Activated naive CD4-positive, alpha-beta T cell treated with anti-CD3 and anti-CD28 coated beads, Interleukin-2, amount 10 ng/mL, durations not matched to agents 7 days and 5 days (primary cell): ENCODE measurements at regions not wholly inside any gene's neighbourhood (a gene's known extent, or its start where the extent isn't known, plus 50 kb on each side); places are given as distances from the start of the nearest gene placed in this dataset.

Experiments used
- CTCF ChIA-PET: fragments of 350-600 bp; sonication (Branson Sonifier 250); formaldehyde crosslinking; loops from one replicate; lab custom pipeline; 2021; ENCODE audit warnings: antibody characterized with exemption; lab: Charles Lee
- DNase-seq: peaks from one replicate; pipeline ENCODE4 v3.0.0-alpha.2; 2020
- H3K27ac Mint-ChIP-seq: one replicate; pipeline ENCODE4 v1.8.0; 2021; ENCODE audit warnings: mild to moderate bottlenecking, moderate library complexity, mixed read lengths
- H3K27me3 Mint-ChIP-seq: one replicate; pipeline ENCODE4 v1.8.0; 2021; ENCODE audit warnings: mild to moderate bottlenecking, mixed read lengths
- H3K36me3 Mint-ChIP-seq: one replicate; pipeline ENCODE4 v1.8.0; 2021; ENCODE audit warnings: mixed read lengths
- H3K4me1 Mint-ChIP-seq: one replicate; pipeline ENCODE4 v1.8.0; 2021; ENCODE audit warnings: mixed read lengths
- H3K4me3 Mint-ChIP-seq: one replicate; pipeline ENCODE4 v1.8.0; 2021; ENCODE audit warnings: mild to moderate bottlenecking, moderate library complexity, mixed read lengths
- H3K9me3 Mint-ChIP-seq: one replicate; pipeline ENCODE4 v1.8.0; 2021; ENCODE audit warnings: mixed read lengths

- Mint-ChIP-seq H3K4me1 (no peaks in the 10 kb centered on the region), H3K27ac (no peak overlapping the region), H3K27me3 (no peaks in the 10 kb centered on the region), H3K36me3 (no peaks in the 10 kb centered on the region), H3K9me3 (peaks cover 7% of the 10 kb centered on the region), H3K4me3 (no peak overlapping the region)
- CTCF ChIA-PET, result no interaction called here
- no peak for DNase-seq
Measured at GRCh38 chr10:85266808-85267207, 938.4 kb downstream of the CCSER2 start.

GRCh38 chr10:85280014-85280413 is 951.6 kb downstream of the CCSER2 start:
- Mint-ChIP-seq H3K36me3 (no peaks in the 10 kb centered on the region), H3K4me1 (no peaks in the 10 kb centered on the region), H3K4me3 (no peak overlapping the region), H3K27me3 (no peaks in the 10 kb centered on the region), H3K9me3 (no peaks in the 10 kb centered on the region), H3K27ac (no peak overlapping the region)
- DNase-seq, result no peak
- CTCF ChIA-PET, result no interaction called here

- H3K36me3 Mint-ChIP-seq, result no peaks in the 10 kb centered on the region
- no peaks in the 10 kb centered on the region for H3K4me1 Mint-ChIP-seq
- H3K4me3 Mint-ChIP-seq, result no peak overlapping the region
- no peak overlapping the region for H3K27ac Mint-ChIP-seq
- CTCF ChIA-PET, result interaction anchor here (0.6 kb wide), 1 partner anchor 196 kb away, joined by 3 read pairs; no protein-coding TSS in a partner anchor
- DNase-seq, result no peak
- no peaks in the 10 kb centered on the region for H3K9me3 Mint-ChIP-seq
- H3K27me3 Mint-ChIP-seq, result no peaks in the 10 kb centered on the region
Measured at GRCh38 chr10:85284778-85285770, 956.7 kb downstream of the CCSER2 start.

GRCh38 chr10:85293483-85293882 is 965.1 kb downstream of the CCSER2 start:
- no peaks in the 10 kb centered on the region for H3K36me3 Mint-ChIP-seq
- H3K4me1 Mint-ChIP-seq, result no peaks in the 10 kb centered on the region
- no peaks in the 10 kb centered on the region for H3K27me3 Mint-ChIP-seq
- CTCF ChIA-PET, result no interaction called here
- no peak for DNase-seq
- no peak overlapping the region for H3K27ac Mint-ChIP-seq
- H3K4me3 Mint-ChIP-seq, result no peak overlapping the region
- H3K9me3 Mint-ChIP-seq, result no peaks in the 10 kb centered on the region

DNA sequence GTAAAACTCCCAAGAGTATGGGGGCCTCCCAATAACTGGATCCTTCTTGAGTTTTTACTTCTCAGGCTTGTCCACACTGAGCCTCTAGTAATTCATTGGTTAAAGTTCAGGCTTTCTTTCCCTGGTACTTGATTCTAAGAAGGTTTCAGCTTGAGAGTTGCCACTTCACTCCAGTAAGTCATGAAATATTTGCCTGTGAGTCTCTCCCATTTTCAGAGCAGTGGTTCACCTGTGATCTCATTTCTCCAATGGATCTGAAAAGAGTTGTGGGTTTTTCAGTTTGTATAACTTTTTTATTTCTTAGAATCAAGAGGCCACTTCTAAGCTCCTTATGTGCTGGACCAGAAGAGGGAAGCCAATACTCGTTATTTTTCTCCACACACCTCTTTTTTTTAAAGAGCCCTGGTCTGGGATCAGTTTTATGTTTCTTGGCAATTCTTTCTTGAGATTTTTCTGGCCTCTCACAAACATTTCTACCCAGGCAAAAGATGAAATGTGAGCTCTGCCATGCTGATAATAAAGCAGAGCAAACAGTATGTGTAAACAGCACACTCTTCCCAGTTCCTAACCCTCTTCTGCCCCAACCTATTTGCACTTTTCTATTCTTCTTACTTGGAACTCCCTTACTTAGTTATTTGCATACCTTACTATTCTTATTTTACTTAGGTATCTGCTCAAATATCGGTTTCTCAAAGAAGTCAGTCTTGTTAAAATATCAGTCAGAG is 983.4 kb downstream of the CCSER2 start:
- CTCF ChIA-PET, result no interaction called here
- no peak overlapping the region for H3K4me3 Mint-ChIP-seq
- no peak overlapping the region for H3K27ac Mint-ChIP-seq
- H3K27me3 Mint-ChIP-seq, result no peaks in the 10 kb centered on the region
- no peaks in the 10 kb centered on the region for H3K4me1 Mint-ChIP-seq
- H3K9me3 Mint-ChIP-seq, result no peaks in the 10 kb centered on the region
- H3K36me3 Mint-ChIP-seq, result no peaks in the 10 kb centered on the region
- DNase-seq, result no peak

DNA sequence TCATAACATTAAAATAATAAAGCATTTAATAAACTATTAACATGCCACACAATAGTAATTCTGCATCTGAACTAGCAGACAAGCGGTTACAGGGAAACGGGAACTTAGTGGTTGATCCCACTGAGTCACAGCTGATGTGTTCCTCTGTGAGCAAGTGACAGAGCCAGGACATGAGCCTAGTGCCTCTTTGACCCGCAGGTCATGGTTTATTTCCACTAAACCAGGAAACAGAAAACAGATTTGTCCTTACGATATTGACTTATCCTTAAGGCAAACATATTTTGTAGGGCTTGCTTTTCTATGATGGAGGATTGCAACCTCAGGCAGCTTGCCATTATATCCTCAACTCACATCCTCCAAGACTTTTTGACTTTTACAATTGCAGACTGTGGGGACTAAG is 987.3 kb downstream of the CCSER2 start:
- Mint-ChIP-seq H3K36me3 (no peaks in the 10 kb centered on the region), H3K27ac (no peak overlapping the region), H3K9me3 (no peaks in the 10 kb centered on the region), H3K27me3 (no peaks in the 10 kb centered on the region), H3K4me3 (no peak overlapping the region), H3K4me1 (no peaks in the 10 kb centered on the region)
- CTCF ChIA-PET, result no interaction called here
- DNase-seq, result no peak

DNA sequence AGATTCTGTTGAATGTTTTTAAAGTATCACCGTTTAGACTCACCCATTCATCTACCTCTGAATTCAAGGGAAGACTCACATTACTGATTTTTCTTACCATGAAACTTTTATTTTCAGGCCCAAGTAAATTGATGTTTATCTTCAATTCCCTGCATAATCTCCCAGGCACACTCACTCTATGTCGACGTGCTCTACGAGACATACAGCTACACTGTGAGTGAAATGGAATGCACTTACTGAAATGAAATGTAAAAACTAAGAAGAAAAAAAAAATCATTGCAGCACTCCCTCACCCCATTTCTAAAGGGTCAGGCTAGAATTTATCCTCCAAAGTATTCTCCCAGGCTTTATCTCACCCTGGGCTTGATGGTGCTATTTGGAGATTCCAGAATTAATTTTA is 987.9 kb downstream of the CCSER2 start:
- Mint-ChIP-seq H3K4me1 (no peaks in the 10 kb centered on the region), H3K36me3 (no peaks in the 10 kb centered on the region), H3K27me3 (no peaks in the 10 kb centered on the region), H3K9me3 (no peaks in the 10 kb centered on the region), H3K27ac (no peak overlapping the region), H3K4me3 (no peak overlapping the region)
- CTCF ChIA-PET, result no interaction called here
- no peak for DNase-seq

- Mint-ChIP-seq H3K4me3 (no peak overlapping the region), H3K27me3 (no peaks in the 10 kb centered on the region), H3K27ac (no peak overlapping the region), H3K36me3 (no peaks in the 10 kb centered on the region), H3K4me1 (no peaks in the 10 kb centered on the region), H3K9me3 (no peaks in the 10 kb centered on the region)
- DNase-seq, result no peak
- CTCF ChIA-PET, result no interaction called here
Measured at GRCh38 chr10:85317827-85318226, 989.4 kb downstream of the CCSER2 start.

DNA sequence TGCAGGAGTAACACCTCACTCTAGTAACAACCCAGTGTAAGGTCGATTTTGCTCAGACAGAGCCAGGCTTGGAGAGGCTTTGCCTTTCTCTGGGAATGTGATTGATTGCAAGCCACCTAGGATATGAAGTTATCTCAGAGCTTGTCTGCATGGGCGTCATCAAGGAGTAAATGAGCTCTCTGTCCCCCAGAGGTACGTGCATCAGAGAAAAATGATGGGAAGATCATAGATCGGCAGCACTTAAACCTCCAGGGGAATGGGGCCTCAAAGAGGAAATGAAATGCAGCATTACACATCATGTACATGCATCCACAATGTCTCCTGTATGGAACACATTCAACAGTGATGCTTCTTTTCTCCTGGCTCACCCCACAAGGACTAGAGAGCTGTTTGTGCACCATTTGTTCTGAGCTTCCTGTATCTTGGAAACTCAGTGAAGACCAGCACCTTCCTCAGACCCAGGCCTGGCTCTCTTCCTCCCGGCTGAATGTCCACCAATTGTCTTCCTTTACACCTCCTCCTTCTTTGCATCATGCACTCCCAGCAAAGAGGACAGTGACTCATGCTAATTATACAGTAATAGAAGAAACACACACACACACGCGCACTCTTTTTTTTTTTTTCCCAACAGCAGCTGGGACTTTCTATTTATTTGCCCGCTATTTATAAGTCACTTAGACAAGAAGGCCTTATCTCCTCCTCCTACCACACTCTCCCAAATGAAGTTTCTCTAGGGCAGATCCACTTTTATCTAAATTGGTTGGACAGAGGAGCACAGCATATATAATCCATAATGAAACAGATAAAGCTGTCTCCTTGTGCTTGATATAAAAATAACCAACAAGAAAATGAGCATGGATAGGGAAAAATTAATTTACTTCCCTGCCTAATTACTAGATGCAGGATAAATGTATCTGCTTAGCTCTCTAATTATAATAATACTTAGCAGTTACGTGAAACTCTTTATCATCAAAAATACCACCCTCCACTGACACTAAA is 990.7 kb downstream of the CCSER2 start:
- Mint-ChIP-seq H3K4me3 (no peak overlapping the region), H3K27ac (no peak overlapping the region), H3K27me3 (no peaks in the 10 kb centered on the region), H3K4me1 (no peaks in the 10 kb centered on the region), H3K9me3 (no peaks in the 10 kb centered on the region), H3K36me3 (no peaks in the 10 kb centered on the region)
- DNase-seq, result no peak
- CTCF ChIA-PET, result no interaction called here

DNA sequence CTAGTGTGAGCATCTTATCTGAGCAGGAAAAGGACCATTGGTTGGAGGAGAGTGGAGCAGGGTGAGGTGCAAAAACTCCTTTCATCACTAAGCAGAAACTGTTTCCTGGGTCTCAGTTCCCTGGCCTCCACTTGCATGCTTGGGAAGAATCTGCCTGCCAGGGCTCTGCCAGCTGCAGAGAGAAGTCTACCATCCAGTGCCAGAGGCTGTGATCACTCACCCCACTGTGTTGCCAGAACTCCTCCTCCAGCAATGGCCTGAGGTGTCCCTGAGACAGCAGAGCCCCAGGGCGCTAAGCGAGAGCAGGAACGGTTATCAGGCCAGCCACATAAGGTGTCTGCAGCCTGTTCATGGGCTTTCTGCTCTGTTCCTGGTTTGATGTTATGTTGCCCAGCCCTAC is 991.4 kb downstream of the CCSER2 start:
- H3K27ac Mint-ChIP-seq, result no peak overlapping the region
- no peak for DNase-seq
- H3K4me3 Mint-ChIP-seq, result no peak overlapping the region
- no peaks in the 10 kb centered on the region for H3K36me3 Mint-ChIP-seq
- no peaks in the 10 kb centered on the region for H3K4me1 Mint-ChIP-seq
- no peaks in the 10 kb centered on the region for H3K9me3 Mint-ChIP-seq
- CTCF ChIA-PET, result no interaction called here
- no peaks in the 10 kb centered on the region for H3K27me3 Mint-ChIP-seq

- Mint-ChIP-seq H3K4me3 (no peak overlapping the region), H3K36me3 (no peaks in the 10 kb centered on the region)
Measured at GRCh38 chr10:85333594-85333993, 1005.2 kb downstream of the CCSER2 start.

DNA sequence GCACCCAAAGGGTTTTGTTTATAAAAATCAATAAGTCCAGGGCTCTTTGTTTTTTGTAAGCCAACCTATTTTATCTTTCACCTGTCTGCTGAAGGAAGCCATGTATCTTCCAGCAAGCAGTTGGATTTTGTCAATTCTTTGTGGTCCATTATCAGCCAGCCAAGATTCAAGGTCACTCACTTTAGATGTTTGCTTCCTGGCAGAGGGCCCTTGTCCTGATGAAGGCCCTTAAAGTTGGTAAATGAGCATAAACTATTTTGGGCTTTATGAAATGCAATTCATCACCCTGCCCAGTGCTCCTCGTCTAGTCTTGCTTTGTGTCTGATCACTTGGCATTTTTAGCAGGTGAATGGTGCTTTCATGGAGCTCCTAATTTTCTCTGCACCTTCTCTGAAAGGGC is 1004.2 kb downstream of the GRID1 start:
- H3K36me3 Mint-ChIP-seq, result no peaks in the 10 kb centered on the region
- DNase-seq, result no peak
- no peaks in the 10 kb centered on the region for H3K4me1 Mint-ChIP-seq
- H3K4me3 Mint-ChIP-seq, result no peak overlapping the region
- CTCF ChIA-PET, result no interaction called here
- no peaks in the 10 kb centered on the region for H3K9me3 Mint-ChIP-seq
- no peaks in the 10 kb centered on the region for H3K27me3 Mint-ChIP-seq
- H3K27ac Mint-ChIP-seq, result no peak overlapping the region

More at GRCh38 chr10:85333594-85333993, 1005.2 kb downstream of the CCSER2 start:
- no peak overlapping the region for H3K27ac Mint-ChIP-seq
- H3K9me3 Mint-ChIP-seq, result no peaks in the 10 kb centered on the region
- no peaks in the 10 kb centered on the region for H3K4me1 Mint-ChIP-seq
- CTCF ChIA-PET, result no interaction called here
- no peaks in the 10 kb centered on the region for H3K27me3 Mint-ChIP-seq
- no peak for DNase-seq

DNA sequence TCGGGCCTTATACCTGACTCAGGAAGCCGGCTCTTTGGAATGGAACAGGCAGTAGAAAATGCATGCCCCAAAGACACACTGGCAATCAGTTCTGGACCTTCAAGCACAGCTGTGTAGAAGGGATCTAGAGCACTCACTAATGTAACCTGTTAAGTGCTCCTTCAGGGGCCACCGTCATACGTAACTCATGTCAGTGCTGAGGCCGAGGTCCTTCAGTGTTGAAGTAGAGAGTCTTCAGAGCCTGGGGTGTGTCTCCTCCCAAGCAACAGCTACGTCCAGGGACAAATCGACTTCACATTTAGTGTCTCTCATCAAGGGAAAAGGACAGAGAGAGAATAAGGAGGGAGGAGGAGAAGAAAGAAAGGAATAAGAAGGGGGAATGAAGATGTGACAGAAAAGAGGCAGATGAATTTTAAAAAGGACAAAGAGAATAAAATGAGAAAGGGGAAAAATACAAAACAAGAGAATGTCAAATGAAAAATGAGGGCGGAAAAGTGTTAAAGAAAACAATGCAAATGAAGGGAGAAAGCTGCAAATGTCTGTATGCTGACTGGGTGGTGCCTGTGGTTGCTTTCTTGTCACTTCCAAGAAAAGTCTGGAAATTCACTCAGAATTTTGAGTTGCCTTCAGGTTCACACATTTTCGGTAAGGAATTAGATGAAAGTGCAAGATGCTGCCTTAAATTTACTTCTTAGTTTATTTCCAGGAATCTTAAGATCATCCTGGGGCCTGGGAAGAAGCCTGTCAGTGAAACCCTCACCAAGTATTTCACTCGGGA is 989.4 kb downstream of the GRID1 start:
- no peaks in the 10 kb centered on the region for H3K4me1 Mint-ChIP-seq
- no peaks in the 10 kb centered on the region for H3K9me3 Mint-ChIP-seq
- H3K27me3 Mint-ChIP-seq, result no peaks in the 10 kb centered on the region
- H3K27ac Mint-ChIP-seq, result no peak overlapping the region
- CTCF ChIA-PET, result no interaction called here
- H3K4me3 Mint-ChIP-seq, result no peak overlapping the region
- no peak for DNase-seq
- H3K36me3 Mint-ChIP-seq, result no peaks in the 10 kb centered on the region
